ENCODE measurements at regions not wholly inside any gene's neighbourhood (a gene's known extent, or its start where the extent isn't known, plus 50 kb on each side); places are given as distances from the start of the nearest gene placed in this dataset.

- TF ChIP-seq RXRA (IDR thresholded peaks at IDR 0.05; ENCODE audit: insufficient read depth, low read depth, low read length) (no peak), GABPA (IDR thresholded peaks at IDR 0.05; ENCODE audit: borderline replicate concordance, insufficient read depth, low read length) (no peak), SUZ12 (IDR thresholded peaks at IDR 0.05; ENCODE audit: low read length) (no peak)
Measured at GRCh38 chr3:194009019-194009418, 126.9 kb upstream of the HES1 start (continued).

All from H1 (cell line).